ENCODE measurements at regions not wholly inside any gene's neighbourhood (a gene's known extent, or its start where the extent isn't known, plus 50 kb on each side); places are given as distances from the start of the nearest gene placed in this dataset.
"Not testable (repeated sequence)": the region's sequence is repeated elsewhere in the genome, so short reads cannot be mapped to it uniquely, and the experiment has no call there.

DNA sequence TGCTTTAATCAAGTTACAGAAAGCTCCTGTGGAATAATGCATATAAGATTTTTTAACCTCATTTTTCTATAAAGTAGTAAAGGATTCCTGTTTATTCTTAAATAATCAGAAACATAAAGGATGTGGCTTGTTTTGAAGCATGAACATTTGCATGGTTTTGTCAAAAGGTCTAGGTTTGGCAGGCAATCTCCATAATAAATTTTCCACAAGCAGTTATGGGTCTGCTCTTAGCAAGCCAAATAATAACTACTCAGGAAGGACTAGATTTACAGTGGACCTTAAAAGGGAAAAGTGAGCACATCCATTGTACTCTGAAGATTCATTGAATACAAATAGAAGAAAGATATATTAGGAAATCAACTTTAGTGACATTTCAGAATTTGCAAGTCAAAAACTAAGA, 407.3 kb upstream of the CBLB start:
- no peak for DNase-seq

DNA sequence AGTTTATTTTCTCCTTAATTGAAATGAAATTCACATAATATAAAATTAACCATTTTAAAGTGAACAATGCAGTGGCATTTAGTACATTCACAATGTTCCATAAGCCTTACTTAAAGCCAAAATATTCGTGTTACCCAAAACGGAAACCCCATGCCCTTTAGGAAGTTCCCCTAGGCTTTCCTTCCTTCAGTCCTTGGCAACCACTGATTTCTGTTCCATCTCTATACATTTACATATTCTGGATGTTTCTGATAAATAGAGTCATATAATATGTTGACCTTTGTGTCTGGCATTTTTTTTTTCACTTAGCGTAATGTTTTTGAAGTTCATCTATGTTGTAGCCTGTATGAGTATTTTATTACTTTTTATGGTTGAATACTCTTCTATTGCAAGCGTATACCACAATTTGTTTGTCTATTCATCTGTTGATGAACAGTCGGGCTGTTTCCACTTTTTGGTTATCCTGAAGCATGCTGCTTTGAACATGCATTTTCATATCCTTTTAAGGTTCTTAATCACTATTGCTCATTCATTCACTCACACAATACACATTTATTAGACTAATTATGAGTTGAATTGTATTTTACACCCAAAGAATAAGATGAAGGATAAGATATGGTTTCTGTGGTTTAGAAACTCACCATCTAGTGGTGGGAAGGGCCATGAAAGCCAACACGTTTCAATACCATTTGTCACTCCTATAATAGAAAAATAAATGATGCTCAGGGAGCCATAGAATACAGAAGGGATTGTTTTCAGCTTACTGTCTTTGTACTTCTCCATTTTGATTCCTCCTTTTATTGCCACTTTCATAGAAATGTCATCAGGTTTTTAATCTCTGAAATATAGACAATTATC, 408.2 kb upstream of the CBLB start:
- DNase-seq, result no peak

DNA sequence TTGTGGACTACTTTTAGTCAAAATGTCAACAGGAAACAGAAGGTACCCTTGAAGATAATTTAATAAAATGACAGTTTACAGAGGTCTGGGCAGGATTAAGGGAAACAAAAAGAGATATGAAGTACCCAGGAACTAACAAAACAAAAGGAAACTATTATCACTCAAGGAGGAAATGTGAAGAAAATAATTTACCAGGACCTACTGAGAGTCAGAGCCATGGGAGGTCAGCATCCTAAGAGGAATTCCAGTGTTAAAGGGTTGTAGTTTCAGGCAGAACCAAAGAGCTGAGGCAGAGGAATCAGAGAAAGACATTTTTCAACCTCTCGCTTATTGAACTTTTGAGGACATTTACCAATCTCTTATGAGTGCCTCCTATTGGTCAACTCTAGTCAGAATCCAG, 408.9 kb upstream of the CBLB start:
- DNase-seq, result no peak

DNA sequence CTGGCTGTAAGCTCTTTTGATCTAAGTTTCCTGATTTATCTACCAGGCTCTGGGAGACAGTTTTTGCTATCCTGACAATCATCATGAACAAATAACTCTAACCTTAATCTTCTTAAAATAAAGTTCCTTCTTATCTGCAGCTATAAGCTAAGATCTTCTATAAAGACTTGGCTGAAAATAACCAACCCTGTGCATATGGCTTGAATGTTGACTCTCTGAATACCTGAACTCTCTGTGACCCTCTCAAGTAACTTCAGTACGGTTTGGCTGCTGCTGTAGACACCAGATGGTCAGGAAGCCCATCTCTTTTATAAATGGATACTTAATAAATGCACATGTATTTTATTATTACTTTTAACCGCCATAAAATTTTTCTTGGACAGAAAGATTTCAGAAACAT, 412.4 kb upstream of the CBLB start:
- no peak for DNase-seq

DNA sequence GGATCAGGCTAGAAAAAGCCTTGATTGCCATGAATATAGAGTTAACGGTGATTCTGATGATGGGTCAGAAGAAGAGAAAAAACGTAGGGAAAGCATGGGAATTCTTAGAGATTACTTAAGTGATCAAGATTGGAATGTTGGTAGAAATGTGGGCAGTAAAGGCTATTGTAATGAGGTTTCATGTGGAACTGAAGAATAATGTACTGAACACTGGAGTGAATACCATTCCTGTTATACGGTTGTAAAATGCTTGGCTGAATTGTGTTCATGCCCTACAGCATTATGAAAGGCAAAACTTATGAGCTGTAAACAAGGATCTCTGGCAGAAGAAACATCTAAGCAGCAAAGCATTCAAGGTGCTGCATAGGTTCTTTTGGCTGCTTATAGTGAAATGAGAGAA, 414.1 kb upstream of the CBLB start:
- DNase-seq, result no peak

DNA sequence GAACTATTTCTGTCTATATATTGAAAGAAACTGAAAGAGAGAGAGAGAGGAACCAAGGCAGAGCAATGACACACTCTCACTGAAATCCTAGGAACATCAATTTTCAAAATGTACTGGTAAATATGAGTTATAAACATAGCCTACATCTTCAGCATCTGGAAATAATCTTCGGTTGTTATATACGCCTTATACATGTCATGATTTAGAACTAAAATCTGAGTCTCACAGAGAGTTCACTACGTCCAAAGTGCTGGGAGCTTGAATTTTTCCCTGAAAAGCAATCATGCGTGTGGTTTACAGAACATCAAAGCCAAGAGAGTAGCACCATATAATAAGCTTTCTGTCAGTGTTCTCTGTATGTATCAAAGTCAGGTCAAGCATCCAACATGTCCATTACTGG, 420.0 kb upstream of the CBLB start:
- DNase-seq, result no peak

DNA sequence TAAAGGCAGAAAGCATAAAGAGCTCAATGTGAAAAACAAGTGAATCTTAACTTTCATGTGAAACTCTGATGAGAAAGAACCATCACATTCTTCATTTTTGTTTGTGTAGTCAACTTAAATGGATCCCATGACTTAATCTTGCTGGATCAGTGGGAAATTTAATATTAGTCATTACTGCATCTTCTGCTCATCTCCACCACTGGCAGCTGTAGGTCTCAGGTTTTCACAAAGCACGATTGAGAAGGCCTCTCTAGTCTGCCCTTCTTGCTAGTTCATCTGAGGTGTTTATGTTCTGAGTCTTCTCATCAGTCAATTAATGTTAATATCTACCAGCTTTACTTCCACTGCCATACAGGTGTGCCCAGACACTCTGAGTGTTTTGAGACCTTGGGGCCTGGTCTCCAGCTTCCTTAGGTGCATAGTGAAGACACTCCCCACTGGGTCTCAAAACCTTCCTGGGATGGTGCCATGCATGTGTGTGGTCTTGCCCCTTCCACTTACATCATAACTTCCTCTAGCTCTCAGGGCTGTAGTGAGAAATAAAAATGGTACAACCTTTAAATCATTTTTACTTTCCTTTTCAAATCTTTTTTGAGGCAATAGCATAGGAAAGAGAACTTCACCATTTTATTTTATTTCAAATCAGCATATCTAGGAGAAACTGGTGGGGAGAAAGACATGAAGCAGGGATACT, 421.6 kb upstream of the CBLB start:
- no peak for DNase-seq

DNA sequence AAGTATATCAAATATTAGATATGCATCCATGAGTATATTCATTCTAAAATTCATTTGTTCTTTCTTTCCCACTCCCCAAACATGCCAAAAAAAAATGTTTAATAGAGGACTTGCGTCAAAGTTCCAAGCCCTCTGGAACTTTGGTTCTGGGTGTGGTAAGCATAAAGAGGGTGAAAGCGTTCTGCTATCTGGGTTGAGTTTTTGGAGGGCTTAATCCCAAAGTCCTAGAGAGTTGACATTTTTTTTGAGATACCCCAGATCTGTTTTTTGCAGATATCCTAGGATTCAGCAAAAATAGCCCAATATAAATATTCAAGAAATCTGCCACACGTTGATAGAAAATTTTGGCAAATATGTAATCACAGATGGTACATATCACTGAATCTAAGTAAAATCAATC, 424.3 kb upstream of the CBLB start:
- DNase-seq, result no peak

DNA sequence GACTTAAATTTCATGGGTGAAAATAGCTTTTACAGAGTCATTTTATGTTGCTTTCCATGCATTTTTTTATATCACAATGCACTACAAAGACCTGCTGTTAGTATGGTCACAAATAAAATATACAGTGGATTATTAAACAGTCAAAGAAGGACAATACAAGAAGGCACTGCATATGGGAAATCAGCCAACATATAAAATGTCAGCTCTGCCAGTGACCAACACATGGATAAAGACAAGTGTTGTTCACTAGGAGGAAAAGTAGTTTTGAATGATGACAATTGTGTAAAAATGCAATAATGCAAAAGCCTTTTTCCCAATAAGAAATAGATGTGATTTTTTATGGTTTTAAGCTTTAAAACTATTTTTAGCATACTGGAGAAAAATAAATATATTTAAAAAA, 425.3 kb upstream of the CBLB start:
- DNase-seq, result no peak

DNA sequence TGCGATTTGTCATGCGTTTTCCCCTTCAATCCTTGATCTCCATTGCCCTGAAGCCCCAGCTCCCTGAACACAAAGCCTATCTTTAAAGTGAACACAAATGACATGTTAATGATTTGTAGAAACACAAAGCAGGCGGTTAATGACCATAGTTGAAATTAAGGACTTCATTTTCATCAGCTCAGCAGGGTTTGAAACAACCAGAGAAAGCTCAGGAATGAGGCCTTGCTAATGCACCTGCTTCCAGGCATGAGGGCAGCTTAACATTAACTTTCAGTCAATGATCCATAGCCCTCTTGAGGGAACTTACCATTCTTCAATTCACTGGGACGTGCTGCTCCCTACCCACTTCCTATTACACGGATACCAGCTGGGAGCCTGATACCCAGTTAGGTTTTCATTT, 427.2 kb upstream of the CBLB start:
- no peak for DNase-seq

DNA sequence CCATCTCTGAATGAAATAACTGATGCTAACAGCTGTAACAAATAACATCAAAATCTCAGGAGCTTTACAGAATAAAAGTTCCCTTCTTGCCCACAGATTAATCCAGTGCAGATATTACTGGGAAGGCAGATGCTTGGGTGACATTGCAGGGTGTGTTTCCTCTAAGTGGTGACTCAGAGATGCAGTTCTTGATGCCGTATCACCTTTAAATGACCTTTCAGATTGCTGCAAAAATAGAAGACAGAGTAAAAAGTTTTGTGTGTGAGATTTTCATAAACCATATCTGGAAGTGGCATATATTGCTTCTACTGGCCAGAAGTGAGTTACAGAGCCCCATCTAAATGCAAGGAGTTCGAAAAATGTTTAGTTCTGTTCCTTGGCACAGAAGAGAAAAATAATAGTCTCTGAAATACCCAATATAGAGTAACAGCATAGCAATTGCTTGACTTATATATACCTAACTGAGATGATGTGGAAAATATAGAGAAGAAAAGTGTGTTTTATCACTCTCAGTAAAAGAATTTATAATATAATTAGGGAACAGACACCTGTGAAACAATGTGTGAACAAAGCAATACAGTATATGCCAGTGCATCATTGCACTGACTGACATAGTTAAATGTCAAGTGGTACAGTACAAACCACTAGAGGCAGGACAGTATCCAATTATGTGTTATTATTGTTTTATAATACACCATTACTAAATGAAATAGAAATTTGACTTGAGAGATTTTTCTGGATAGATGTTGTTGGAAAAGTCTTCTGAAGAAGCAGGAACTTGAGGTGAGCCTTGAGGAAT, 430.7 kb upstream of the CBLB start:
- no peak for DNase-seq

DNA sequence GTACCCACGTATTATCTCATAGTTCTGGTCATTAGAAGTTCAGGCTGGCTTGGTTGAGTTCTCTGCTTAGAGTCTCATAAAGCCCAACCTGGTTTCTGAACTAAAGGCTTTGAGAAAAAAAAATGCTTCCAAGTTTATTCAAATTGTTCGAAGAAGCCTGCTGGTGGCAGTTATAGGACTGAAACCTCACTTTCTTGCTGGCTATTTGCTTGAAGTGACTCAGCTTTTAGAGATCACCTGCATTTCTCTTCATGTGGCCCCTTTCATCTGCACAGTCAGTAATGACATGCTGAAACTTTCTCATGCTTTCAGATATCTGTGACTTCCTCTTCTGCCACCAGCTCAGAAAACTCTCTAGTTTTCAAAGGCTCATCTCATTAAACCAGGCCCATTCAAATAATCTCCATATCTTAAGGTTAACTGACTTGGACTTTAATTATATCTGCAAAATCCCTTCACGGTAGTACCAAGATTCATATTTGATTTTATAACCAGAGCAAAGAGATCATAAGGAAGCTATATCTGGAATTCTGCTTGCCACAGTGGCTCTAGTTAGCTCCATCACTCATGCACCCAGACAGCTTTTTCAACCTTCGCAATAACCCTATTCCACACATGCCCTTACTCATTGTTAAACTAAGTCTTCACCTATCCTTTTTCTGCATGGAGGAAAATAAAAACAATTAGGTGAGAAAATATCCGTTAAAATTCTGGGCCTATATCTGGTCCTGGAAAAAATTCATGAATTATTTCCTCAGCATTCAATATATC, 433.8 kb upstream of the CBLB start:
- DNase-seq, result no peak

DNA sequence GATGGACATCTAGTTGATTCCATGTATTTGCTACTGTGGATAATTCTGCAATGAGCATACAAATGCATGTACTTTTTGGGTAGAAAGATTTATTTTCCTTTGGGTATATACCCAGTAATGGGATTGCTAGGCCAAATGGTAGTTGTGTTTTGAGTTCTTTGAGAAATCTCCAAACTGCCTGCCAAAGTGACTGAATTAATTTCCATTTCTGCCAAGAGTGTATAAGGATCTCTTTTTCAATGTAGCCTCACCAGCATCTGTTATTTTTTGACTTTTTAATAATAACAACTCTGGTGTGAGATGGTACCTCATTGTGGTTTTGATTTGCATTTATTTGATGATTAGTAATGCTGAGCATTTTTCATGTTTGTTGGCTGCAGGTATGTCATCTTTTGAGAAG, 435.0 kb upstream of the CBLB start:
- DNase-seq, result no peak

DNA sequence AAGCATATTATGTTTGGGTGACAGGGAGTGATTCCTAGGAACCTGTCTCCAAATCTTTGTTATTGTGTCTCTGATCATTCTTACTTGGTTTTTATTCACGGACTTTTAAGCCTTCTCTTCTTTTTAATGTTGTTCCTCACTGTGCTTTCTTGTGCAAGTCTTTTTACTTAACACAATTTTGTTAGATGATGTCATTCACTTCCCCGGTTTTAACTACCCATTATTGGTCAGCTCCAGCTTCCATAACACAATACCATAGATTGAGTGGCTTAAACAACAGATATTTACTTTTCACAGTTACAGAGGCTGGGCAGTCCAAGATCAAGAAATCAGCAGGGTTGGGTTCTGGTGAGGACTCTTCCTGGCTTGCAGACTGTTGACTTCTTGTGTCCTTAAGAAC, 436.3 kb upstream of the CBLB start:
- no peak for DNase-seq

DNA sequence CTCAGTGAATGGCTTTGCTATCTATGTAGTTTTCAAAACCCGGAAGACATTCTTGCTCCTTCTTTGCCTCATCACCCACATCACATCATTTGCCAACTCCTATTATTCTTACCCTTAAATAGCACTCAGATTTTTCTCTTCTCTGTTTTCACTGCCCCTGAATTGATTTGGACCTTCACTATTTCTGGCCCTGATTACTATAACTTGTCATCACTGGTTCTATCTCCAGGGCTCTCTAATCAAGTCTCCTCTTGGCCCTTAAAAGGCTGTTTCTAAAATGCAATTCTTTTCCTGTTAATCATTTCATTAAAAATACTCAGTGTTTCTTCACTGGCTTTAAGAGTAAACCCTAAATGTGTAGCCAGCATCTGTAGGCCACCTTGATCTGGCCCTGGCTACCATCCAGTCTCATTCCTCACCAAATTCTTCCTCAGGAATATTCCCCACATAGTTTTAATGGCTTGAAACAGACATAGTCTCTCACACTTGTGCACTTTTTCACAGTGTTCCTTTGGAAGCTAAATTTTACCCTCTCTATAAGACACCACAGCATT, 437.1 kb upstream of the CBLB start:
- DNase-seq, result no peak

DNA sequence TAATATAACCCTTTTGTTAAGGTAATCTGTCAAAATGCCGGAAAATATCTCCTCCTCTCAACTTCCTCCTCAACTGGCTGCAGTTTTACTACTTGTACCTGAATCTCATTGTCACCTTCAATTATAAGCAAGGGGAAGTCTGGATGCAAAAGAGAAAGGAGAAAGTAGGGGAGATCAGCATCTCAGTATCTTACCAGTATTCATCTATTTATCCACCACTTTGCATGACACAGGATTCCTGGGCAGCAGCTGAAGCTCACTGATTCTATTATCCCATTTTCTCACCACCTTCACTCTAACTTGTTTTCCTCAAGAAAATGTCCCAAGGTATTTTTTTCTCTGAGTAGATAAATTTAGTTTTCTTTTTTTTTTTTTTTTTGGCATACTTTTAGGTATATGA, 440.5 kb upstream of the CBLB start:
- DNase-seq, result no peak

DNA sequence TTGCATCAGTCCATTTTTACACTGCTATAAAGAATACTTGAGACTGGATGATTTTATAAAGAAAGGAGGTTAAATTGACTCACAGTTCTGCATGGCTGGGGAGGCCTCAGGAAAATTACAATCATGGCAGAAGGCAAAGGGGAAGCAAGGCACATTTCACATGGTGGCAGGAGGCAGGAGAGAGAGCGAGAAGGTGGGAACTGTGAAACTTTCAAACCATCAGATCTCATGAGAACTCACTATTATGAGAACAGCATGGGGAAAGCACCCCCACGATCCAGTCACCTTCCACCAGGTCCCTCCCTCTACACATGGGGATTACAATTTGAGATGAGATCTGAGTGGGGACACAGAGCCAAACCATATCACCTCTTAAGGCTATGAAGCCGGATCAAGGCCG, 441.0 kb upstream of the CBLB start:
- DNase-seq, result not testable (repeated sequence)

DNA sequence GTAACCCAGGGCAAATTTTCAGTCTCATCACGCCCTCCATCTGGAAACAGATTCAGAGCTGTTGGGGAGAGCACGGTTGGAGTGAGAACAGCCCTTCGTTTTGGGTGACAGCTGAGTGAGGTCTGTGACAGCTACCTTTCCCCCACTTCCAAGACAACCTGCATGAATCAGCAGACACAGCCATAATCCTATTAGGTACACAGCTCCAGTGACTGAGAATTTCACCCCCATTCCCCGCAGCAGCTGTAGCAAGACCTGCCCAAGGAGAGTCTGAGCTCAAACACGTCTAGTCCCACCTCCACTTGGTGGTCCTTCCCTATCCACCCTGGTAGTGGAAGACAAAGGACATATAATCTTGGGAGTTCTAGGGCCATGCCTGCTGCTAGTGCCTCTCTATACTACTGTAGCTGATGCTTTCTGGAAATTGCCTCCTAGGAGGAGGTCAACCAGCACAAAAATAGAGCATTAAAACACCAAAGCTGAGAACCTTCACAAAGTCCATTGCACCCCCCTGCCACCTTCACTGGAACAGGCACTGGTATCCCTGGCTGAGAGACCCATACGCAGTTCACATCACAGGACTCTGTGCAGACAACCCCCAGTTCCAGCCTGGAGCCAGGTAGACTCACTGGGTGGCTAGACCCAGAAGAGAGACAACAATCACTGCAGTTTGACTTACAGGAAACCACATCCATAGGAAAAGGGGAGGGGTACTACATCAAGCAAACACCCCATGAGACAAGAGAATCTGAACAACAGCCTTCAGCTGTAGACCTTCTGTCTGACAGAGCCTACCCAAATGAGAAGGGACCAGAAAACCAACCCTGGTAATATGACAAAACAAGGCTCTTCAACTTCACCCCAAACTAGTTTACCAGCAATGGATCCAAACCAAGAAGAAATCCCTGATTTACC, 448.6 kb upstream of the CBLB start:
- no peak for DNase-seq

DNA sequence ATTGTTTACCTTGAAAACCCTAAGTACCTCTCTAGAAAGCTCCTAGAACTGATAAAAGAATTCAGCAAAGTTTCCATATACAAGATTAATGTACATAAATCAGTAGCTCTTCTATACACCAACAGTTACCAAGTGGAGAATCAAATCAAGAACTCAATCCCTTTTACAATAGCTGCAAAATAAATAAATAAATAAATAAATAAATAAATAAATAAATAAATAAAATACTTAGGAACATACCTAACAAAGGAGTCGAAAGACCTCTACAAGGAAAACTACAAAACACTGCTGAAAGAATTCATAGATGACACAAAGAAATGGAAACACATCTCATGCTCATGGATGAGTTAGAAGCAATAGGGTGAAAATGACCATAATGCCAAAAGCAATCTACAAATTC, 452.6 kb upstream of the CBLB start:
- not testable (repeated sequence) for DNase-seq

DNA sequence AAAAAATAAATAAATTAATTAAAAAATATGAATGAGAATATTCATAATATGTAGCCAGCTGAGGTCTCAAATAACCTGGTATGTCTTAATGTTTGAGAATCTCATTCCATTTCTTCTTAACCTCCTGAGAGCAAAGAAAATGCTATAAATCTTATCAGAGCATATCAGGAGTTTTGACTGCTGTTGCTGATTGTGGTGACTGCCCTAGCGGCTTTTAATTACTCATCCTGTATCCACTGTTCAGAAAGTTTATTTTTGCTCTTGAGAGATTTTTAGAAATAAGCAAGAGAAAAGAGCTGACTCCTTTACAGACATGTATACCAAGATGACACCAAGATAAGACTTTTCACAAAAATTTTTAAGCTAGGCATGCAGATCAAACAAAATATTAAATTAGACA, 454.8 kb upstream of the CBLB start:
- DNase-seq, result no peak

DNA sequence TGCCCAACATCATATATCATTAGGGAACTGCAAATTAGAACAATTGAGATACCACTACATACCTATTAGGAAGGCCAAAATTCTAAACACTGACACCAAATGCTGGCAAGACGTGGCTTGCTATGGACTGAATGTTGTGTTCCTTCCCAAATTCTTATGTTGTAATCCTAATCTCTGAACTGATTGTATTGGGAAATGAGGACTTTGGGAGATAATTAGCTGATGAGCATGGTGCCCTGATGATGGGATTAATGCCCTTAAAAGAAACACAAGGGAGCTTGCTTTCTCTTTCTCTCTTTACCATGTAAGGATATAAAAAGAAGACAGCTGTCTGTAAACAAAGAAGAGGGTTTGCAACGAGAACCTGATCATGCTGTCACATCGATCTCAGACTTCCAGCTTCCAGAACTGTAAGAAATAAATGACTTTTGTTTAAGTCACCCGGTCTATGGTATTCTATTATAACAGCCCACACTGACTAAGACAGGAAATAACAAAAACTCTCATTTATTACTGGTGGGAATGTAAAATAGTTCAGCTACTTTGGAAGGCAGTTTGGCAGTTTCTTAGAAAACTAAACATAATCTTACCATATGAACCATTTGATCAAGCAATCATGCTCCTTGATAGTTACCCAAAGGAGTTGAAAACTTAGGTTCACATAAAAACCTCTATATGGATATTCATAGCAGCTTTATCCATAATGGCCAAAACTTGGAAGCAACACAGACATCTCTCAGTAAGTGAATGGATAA, 458.3 kb upstream of the CBLB start:
- DNase-seq, result no peak

All from NCI-H526 treated with DMSO at 0.1 percent for 48 hours (cell line).